Esophagus squamous epithelium (tissue), 4 donors: ENCODE measurements at regions not wholly inside any gene's neighbourhood (a gene's known extent, or its start where the extent isn't known, plus 50 kb on each side); places are given as distances from the start of the nearest gene placed in this dataset.

Experiments used
- CTCF ChIP-seq, 6 experiments: fragments of 450-650 bp in 4 of 6; fragments of 200-600 bp in 2 of 6; sonication (generic) in 2 of 6; IDR thresholded peaks; one replicate each; pipeline ENCODE4 v1.5.1; 2016 to 2019; ENCODE audit warnings: antibody characterized with exemption in 6 of 6, mild to moderate bottlenecking in 4 of 6, moderate library complexity in 4 of 6
- POLR2A ChIP-seq, 4 donors: fragments of 450-650 bp; IDR thresholded peaks; one replicate each; pipeline ENCODE4 v1.6.1; 2017; ENCODE audit warnings: antibody characterized with exemption in 4 of 4, mild to moderate bottlenecking in 4 of 4, moderate library complexity in 3 of 4

DNA sequence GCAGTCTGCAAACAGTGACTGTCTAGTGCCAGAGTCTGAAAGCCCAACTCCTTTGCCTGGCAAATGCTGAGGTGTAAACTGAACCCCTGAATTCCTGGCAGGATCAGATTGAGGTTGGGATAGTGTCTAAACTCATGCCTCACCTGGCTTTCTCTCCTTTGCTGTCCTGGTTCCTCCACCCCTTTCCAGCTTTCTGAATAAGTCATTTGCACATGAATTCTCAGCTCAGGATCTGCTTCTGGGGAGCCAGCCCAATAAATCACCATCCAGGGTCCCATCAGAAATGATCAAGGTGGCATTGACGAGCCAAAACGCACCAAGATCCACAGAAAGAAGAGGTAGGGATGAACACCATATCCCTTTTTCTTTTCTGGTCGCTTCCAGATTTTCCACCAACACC lies 301.6 kb downstream of the LRFN2 start:
- TF ChIP-seq CTCF (IDR thresholded peaks at IDR 0.05) = no peak
- no peak for TF ChIP-seq POLR2A (IDR thresholded peaks at IDR 0.05)
